ENCODE measurements at regions not wholly inside any gene's neighbourhood (a gene's known extent, or its start where the extent isn't known, plus 50 kb on each side); places are given as distances from the start of the nearest gene placed in this dataset.

DNA sequence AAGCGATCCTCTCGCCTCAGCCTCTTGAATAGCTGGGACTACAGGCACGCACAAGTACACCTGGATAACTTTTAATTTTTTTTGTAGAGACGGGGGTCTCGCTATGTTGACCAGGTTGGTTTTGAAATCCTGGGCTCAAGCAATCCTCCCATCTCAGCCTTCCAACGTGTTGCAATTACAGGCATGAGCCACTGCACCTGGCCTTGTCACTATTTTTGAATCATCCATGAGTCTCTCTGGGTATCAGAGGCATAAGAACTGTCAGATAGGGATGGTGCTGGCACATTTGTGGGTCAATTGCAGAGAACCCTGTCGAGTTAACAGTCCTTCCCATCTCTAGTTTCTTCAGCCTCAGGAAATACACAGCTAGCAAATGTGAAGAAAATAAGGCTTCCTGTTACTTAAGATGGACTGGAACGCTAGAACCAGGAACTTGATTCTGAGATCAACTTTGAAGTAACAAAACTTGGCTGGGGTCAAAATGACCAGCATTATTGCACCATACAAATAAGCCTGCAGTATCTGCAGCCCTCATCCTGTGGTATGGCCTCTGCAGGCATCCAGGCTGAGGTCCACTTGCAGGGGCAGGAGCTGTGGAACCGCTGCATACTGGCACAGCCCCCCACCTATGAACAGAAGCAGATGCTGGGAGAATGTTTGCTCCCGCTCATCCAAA lies 124.3 kb upstream of the GADD45A start:
- H3K27ac ChIP-seq (ENCODE audit: control insufficient read depth, insufficient read depth): no peak overlapping the region
- no peaks in the 10 kb centered on the region; the same call in 2 of the 3 replicates for H3K9me3 ChIP-seq (replicated peaks; ENCODE audit: control insufficient read depth, insufficient read depth, low read length)
- SMC1A ChIA-PET (ENCODE audit: uncharacterized antibody, unreplicated experiment): interaction anchor here (0.6 to 11.5 kb wide), 31 partner anchors 8 to 289 kb away, joined by 3 to 205 read pairs (median 5); partner anchors contain the start of gene GADD45A
- no peaks in the 10 kb centered on the region; a peak in 1 of 4 replicates for H3K27me3 ChIP-seq (replicated peaks in 1 of 2; ENCODE audit: control insufficient read depth in 2 of 2, insufficient read depth in 2 of 2, low read length in 1 of 2)
- no TSS peak for BruUV-seq (replicated peaks)
- H3K4me2 ChIP-seq (ENCODE audit: control insufficient read depth, insufficient read depth): no peak overlapping the region
- FAIRE-seq (no peak), DNase-seq (ENCODE audit: low read depth, low spot score) (no peak), ATAC-seq (no peak)
- RAD21 ChIA-PET (ENCODE audit: unreplicated experiment): interaction anchor here (0.9 to 6.1 kb wide), 21 partner anchors 9 to 290 kb away, joined by 3 to 86 read pairs (median 4); partner anchors contain the start of gene GADD45A
- POLR2A ChIA-PET: interaction anchor here (1.1 to 1.6 kb wide), 4 partner anchors 118 to 199 kb away, joined by 3 to 9 read pairs (median 3); partner anchors contain the start of gene GADD45A
- H3K36me3 ChIP-seq (ENCODE audit: control insufficient read depth in 2 of 2, insufficient read depth in 2 of 2, low read length in 1 of 2): no peaks in the 10 kb centered on the region
- in situ Hi-C loops (cut with MboI) (no loop called here), intact Hi-C loops (cut with micrococcal nuclease; ENCODE audit: unreplicated experiment) (loop anchor here (1.0 to 2.0 kb wide), 3 partner anchors 122 to 200 kb away; no protein-coding TSS in a partner anchor)
- no peaks in the 10 kb centered on the region for H4K20me1 ChIP-seq (ENCODE audit: control insufficient read depth, insufficient read depth)
- whole genome bisulfite sequencing (ENCODE audit: insufficient coverage, insufficient replicate concordance, low lambda C conversion rate, missing lambda C conversion rate): 42% methylated on average over 10 of the region's 10 CpGs
- H3K4me3 ChIP-seq: no peak overlapping the region
- TF ChIP-seq, protein P1, sequence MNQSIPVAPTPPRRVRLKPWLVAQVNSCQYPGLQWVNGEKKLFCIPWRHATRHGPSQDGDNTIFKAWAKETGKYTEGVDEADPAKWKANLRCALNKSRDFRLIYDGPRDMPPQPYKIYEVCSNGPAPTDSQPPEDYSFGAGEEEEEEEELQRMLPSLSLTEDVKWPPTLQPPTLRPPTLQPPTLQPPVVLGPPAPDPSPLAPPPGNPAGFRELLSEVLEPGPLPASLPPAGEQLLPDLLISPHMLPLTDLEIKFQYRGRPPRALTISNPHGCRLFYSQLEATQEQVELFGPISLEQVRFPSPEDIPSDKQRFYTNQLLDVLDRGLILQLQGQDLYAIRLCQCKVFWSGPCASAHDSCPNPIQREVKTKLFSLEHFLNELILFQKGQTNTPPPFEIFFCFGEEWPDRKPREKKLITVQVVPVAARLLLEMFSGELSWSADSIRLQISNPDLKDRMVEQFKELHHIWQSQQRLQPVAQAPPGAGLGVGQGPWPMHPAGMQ (IDR thresholded peaks at IDR 0.05; ENCODE audit: borderline replicate concordance): no peak
- TF ChIP-seq HDAC6 (IDR thresholded peaks at IDR 0.05; ENCODE audit: unreplicated experiment) (no peak), IKZF2 (IDR thresholded peaks at IDR 0.05) (no peak), SIX5 (IDR thresholded peaks at IDR 0.05; ENCODE audit: low read depth, low read length, severe bottlenecking) (no peak), MEF2A (IDR thresholded peaks at IDR 0.05; ENCODE audit: insufficient read depth, low read depth, low read length) (no peak), NFXL1 (IDR thresholded peaks at IDR 0.05; ENCODE audit: borderline replicate concordance) (no peak)
- TF ChIP-seq, protein P2, sequence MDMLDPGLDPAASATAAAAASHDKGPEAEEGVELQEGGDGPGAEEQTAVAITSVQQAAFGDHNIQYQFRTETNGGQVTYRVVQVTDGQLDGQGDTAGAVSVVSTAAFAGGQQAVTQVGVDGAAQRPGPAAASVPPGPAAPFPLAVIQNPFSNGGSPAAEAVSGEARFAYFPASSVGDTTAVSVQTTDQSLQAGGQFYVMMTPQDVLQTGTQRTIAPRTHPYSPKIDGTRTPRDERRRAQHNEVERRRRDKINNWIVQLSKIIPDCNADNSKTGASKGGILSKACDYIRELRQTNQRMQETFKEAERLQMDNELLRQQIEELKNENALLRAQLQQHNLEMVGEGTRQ (IDR thresholded peaks at IDR 0.05; ENCODE audit: borderline replicate concordance, low read depth, low read length): no peak
- TF ChIP-seq, protein P3, sequence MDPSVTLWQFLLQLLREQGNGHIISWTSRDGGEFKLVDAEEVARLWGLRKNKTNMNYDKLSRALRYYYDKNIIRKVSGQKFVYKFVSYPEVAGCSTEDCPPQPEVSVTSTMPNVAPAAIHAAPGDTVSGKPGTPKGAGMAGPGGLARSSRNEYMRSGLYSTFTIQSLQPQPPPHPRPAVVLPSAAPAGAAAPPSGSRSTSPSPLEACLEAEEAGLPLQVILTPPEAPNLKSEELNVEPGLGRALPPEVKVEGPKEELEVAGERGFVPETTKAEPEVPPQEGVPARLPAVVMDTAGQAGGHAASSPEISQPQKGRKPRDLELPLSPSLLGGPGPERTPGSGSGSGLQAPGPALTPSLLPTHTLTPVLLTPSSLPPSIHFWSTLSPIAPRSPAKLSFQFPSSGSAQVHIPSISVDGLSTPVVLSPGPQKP (IDR thresholded peaks at IDR 0.05; ENCODE audit: low read depth, low read length): no peak
- CTCF ChIA-PET: interaction anchor here (0.7 to 11.5 kb wide), 55 partner anchors 8 to 595 kb away, joined by 3 to 227 read pairs (median 5); partner anchors contain the start of gene GADD45A
- no peak overlapping the region for H2AFZ ChIP-seq (ENCODE audit: control insufficient read depth, low read depth, low read length)
- H3K4me1 ChIP-seq (ENCODE audit: control insufficient read depth, insufficient read depth, low read length): no peaks in the 10 kb centered on the region; the same call in 1 of the 2 replicates
- no peaks in the 10 kb centered on the region for H3K79me2 ChIP-seq (ENCODE audit: control insufficient read depth, insufficient read depth, low read length)
- H3K9ac ChIP-seq (ENCODE audit: control insufficient read depth, insufficient read depth, low read length): no peak overlapping the region

All from GM12878 (cell line).